ENCODE measurements at regions not wholly inside any gene's neighbourhood (a gene's known extent, or its start where the extent isn't known, plus 50 kb on each side); places are given as distances from the start of the nearest gene placed in this dataset.

DNA sequence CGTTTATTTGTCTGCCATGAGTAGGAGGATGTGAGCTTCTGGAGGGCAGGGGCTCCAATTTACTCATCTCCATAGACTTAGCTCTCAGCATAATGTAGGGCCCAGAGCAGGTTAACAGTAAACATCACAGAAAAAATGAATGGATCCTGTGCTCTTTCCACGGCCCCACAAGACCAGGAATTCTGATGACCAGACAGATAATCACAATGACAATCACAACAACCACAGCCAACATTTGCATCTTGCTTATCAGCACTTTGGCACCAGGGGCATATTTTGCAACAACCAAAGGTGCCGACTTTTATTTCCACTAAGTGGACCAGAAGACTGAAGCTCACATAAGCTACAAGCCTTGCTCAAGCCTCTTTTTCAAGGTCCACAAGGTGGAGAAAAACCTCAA, 68.9 kb upstream of the ANKRD34C start:
- ChIA-PET POLR2A (no interaction called here), CTCF (interaction anchor here (1.9 kb wide), 1 partner anchor 29 kb away, joined by 6 read pairs; no protein-coding TSS in a partner anchor)
- H3K36me3 Mint-ChIP-seq (ENCODE audit: low read depth), result no peaks in the 10 kb centered on the region
- no peak overlapping the region for H3K4me3 Mint-ChIP-seq
- intact Hi-C loops (cut with micrococcal nuclease), result no loop called here
- no peaks in the 10 kb centered on the region for H3K4me1 Mint-ChIP-seq (ENCODE audit: low read depth)
- ATAC-seq (no peak), DNase-seq (no peak)
- peaks cover 26% of the 10 kb centered on the region for H3K27me3 Mint-ChIP-seq
- H3K27ac Mint-ChIP-seq, result no peak overlapping the region
- H3K9me3 Mint-ChIP-seq, result peaks cover 5% of the 10 kb centered on the region
- TF ChIP-seq, protein P1, sequence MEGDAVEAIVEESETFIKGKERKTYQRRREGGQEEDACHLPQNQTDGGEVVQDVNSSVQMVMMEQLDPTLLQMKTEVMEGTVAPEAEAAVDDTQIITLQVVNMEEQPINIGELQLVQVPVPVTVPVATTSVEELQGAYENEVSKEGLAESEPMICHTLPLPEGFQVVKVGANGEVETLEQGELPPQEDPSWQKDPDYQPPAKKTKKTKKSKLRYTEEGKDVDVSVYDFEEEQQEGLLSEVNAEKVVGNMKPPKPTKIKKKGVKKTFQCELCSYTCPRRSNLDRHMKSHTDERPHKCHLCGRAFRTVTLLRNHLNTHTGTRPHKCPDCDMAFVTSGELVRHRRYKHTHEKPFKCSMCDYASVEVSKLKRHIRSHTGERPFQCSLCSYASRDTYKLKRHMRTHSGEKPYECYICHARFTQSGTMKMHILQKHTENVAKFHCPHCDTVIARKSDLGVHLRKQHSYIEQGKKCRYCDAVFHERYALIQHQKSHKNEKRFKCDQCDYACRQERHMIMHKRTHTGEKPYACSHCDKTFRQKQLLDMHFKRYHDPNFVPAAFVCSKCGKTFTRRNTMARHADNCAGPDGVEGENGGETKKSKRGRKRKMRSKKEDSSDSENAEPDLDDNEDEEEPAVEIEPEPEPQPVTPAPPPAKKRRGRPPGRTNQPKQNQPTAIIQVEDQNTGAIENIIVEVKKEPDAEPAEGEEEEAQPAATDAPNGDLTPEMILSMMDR (IDR thresholded peaks at IDR 0.05), result no peak

DNA sequence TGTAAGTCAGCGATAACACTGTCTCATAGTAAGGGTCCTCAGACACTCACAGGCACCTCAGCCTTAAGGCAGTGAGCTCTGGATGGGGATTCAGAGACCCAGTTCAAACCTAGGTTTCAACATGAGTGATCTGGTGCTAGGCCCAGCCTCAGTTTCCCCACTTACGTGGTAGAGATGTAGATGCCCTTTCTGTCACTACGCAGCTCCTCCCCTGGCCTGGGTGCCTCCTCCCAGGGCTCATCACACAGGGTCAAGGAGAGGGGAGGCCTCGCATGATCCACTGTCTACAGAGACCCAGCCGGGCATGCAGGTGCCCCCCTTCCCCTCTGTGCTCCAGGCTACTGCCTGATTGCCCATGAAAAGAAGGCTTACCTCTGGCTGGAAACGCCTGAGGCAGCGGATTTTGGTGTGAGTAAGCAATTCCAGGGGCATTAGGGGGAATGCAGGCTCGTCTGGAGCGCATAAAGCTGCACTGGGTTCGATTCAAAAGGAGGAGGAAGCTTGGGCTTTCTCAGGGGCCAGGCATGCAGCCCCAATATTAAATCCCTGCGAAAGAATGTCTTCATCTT, 69.8 kb upstream of the ANKRD34C start:
- DNase-seq (no peak), ATAC-seq (no peak)
- peaks cover 25% of the 10 kb centered on the region for H3K27me3 Mint-ChIP-seq
- H3K9me3 Mint-ChIP-seq, result peaks cover 5% of the 10 kb centered on the region
- no peak overlapping the region for H3K27ac Mint-ChIP-seq
- no peaks in the 10 kb centered on the region for H3K36me3 Mint-ChIP-seq (ENCODE audit: low read depth)
- H3K4me1 Mint-ChIP-seq (ENCODE audit: low read depth), result no peaks in the 10 kb centered on the region
- TF ChIP-seq, protein P1 (IDR thresholded peaks at IDR 0.05), result no peak
- intact Hi-C loops (cut with micrococcal nuclease), result no loop called here
- POLR2A ChIA-PET, result no interaction called here
- CTCF ChIA-PET, result interaction anchor here (1.1 kb wide), 1 partner anchor 28 kb away, joined by 3 read pairs; no protein-coding TSS in a partner anchor
- H3K4me3 Mint-ChIP-seq, result no peak overlapping the region

- Mint-ChIP-seq H3K36me3 (ENCODE audit: low read depth) (no peaks in the 10 kb centered on the region), H3K27ac (no peak overlapping the region), H3K4me3 (no peak overlapping the region), H3K27me3 (peaks cover 24% of the 10 kb centered on the region), H3K9me3 (no peaks in the 10 kb centered on the region), H3K4me1 (ENCODE audit: low read depth) (no peaks in the 10 kb centered on the region)
- TF ChIP-seq, protein P1 (IDR thresholded peaks at IDR 0.05), result no peak
- POLR2A ChIA-PET, result interaction anchor here (1.0 kb wide), 1 partner anchor 10 kb away, joined by 3 read pairs; no protein-coding TSS in a partner anchor
- intact Hi-C loops (cut with micrococcal nuclease), result no loop called here
- ATAC-seq (no peak), DNase-seq (no peak)
- CTCF ChIA-PET, result interaction anchor here (1.1 kb wide), 1 partner anchor 27 kb away, joined by 3 read pairs; no protein-coding TSS in a partner anchor
Observed at GRCh38 chr15:79211481-79211880, 71.0 kb upstream of the ANKRD34C start.

GRCh38 chr15:79209690-79210089, 72.8 kb upstream of the ANKRD34C start:
- Mint-ChIP-seq H3K9me3 (no peaks in the 10 kb centered on the region), H3K27me3 (peaks cover 28% of the 10 kb centered on the region), H3K27ac (no peak overlapping the region), H3K4me3 (no peak overlapping the region), H3K4me1 (ENCODE audit: low read depth) (no peaks in the 10 kb centered on the region), H3K36me3 (ENCODE audit: low read depth) (no peaks in the 10 kb centered on the region)
- intact Hi-C loops (cut with micrococcal nuclease), result no loop called here
- CTCF ChIA-PET, result interaction anchor here (1.2 to 1.3 kb wide), 2 partner anchors 25 to 26 kb away, joined by 3 to 6 read pairs; no protein-coding TSS in a partner anchor
- no peak for ATAC-seq
- POLR2A ChIA-PET, result no interaction called here
- DNase-seq, result no peak
- TF ChIP-seq, protein P1 (IDR thresholded peaks at IDR 0.05), result no peak

- Mint-ChIP-seq H3K9me3 (no peaks in the 10 kb centered on the region), H3K36me3 (ENCODE audit: low read depth) (no peaks in the 10 kb centered on the region), H3K4me3 (no peak overlapping the region), H3K27ac (no peak overlapping the region), H3K27me3 (peaks cover 25% of the 10 kb centered on the region), H3K4me1 (ENCODE audit: low read depth) (no peaks in the 10 kb centered on the region)
- ChIA-PET CTCF (interaction anchor here (0.9 to 1.3 kb wide), 3 partner anchors 24 to 181 kb away, joined by 3 to 4 read pairs (median 4); no protein-coding TSS in a partner anchor), POLR2A (no interaction called here)
- no peak for DNase-seq
- intact Hi-C loops (cut with micrococcal nuclease), result no loop called here
- TF ChIP-seq, protein P1 (IDR thresholded peaks at IDR 0.05), result no peak
- ATAC-seq, result no peak
Observed at GRCh38 chr15:79209116-79209515, 73.4 kb upstream of the ANKRD34C start.

Measured in activated CD8-positive, alpha-beta T cell treated with anti-CD3 and anti-CD28 coated beads for 36 hours (primary cell).